Activated B cell treated with CpG ODN at 0.5 μM for 24 hours (primary cell): ENCODE measurements at regions not wholly inside any gene's neighbourhood (a gene's known extent, or its start where the extent isn't known, plus 50 kb on each side); places are given as distances from the start of the nearest gene placed in this dataset.

Experiments
- ATAC-seq: fragments of 200-7000 bp; cut with Tn5 transposase; one replicate; pipeline ENCODE4 v1.10.0; 2021; ENCODE audit warnings: low read depth, mild to moderate bottlenecking, moderate library complexity
- CTCF ChIA-PET: fragments of 350-600 bp; sonication (Branson Sonifier 250); formaldehyde crosslinking; loops from one replicate; lab custom pipeline; 2021; ENCODE audit warnings: antibody characterized with exemption; lab: Charles Lee
- POLR2A ChIA-PET: fragments of 350-600 bp; sonication (Branson Sonifier 250); formaldehyde crosslinking; loops from one replicate; lab custom pipeline; 2021; ENCODE audit warnings: antibody characterized with exemption; lab: Charles Lee
- DNase-seq: peaks from one replicate; pipeline ENCODE4 v3.0.0; 2022
- H3K27ac Mint-ChIP-seq: one replicate; pipeline ENCODE4 v1.8.0; 2020; ENCODE audit warnings: mixed read lengths
- H3K27me3 Mint-ChIP-seq: one replicate; pipeline ENCODE4 v1.8.0; 2021; ENCODE audit warnings: mixed read lengths
- H3K36me3 Mint-ChIP-seq: one replicate; pipeline ENCODE4 v1.8.0; 2021; ENCODE audit warnings: low read depth, mixed read lengths
- H3K4me1 Mint-ChIP-seq: one replicate; pipeline ENCODE4 v1.8.0; 2021; ENCODE audit warnings: mixed read lengths
- H3K4me3 Mint-ChIP-seq: one replicate; pipeline ENCODE4 v1.8.0; 2020; ENCODE audit warnings: mild to moderate bottlenecking, mixed read lengths
- H3K9me3 Mint-ChIP-seq: one replicate; pipeline ENCODE4 v1.8.0; 2020; ENCODE audit warnings: mixed read lengths
- CTCF ChIP-seq: fragments of 200-600 bp; IDR thresholded peaks from one replicate; pipeline ENCODE4 v1.8.0; 2022; ENCODE audit warnings: antibody characterized with exemption, mild to moderate bottlenecking
- intact Hi-C: fragments of 100-400 bp; cut with micrococcal nuclease; formaldehyde crosslinking; loops from one replicate; pipeline ENCODE4 v1.15.1; 2024

- ATAC-seq = no peak
- POLR2A ChIA-PET = no interaction called here
- H3K27me3 Mint-ChIP-seq = no peaks in the 10 kb centered on the region
Observed at GRCh38 chr3:99286266-99286845, 352.0 kb upstream of the COL8A1 start.

DNA sequence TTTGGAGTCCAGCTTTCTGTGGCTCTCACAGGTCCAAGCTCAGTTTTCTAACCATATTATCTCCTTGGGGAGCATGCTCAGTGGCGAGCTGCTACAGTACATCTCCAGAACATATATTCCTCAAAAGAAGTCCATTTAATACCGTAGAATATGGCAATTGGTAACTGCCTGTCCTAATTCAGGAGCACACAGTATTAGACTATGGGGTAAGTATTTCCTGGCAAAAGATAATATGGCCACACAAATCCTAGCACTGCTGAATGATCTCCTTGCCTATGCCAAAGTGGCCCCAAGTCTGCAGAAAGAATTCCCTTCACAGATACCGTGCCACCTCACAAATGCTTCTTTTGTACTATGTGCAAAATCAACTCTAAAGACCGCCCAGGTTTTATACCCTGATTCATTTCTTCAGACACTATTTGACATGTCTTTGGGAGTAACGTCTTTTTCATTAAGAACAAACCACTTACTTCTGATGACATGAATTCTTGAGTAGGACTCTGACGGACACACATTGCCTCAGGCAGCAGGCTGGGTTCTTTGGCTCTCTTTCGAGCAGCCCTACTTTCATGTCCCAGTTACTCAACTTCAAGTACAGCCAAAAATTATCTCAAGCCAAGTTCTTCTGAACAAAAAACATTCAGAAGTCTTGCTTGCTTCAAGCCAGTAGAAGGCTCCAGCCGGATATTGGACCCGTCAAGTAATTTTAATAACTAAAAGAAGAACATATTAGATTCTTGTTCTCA lies 368.3 kb upstream of the DCBLD2 start:
- CTCF ChIA-PET = no interaction called here
- no peak for ATAC-seq

More at GRCh38 chr3:99286266-99286845, 352.0 kb upstream of the COL8A1 start:
- CTCF ChIA-PET = no interaction called here
- Mint-ChIP-seq H3K27ac (no peak overlapping the region), H3K4me3 (no peak overlapping the region), H3K9me3 (peaks cover 7% of the 10 kb centered on the region), H3K36me3 (no peaks in the 10 kb centered on the region), H3K4me1 (no peaks in the 10 kb centered on the region)
- TF ChIP-seq CTCF = no peak
- no peak for DNase-seq
- intact Hi-C loops = no loop called here

GRCh38 chr3:99256788-99257187 lies 355.3 kb upstream of the DCBLD2 start:
- DNase-seq (no peak), ATAC-seq (no peak)
- no peak for TF ChIP-seq CTCF
- H3K27me3 Mint-ChIP-seq = no peaks in the 10 kb centered on the region
- H3K4me1 Mint-ChIP-seq = no peaks in the 10 kb centered on the region
- no peak overlapping the region for H3K27ac Mint-ChIP-seq
- POLR2A ChIA-PET = no interaction called here
- peaks cover 4% of the 10 kb centered on the region for H3K9me3 Mint-ChIP-seq
- intact Hi-C loops = no loop called here
- H3K36me3 Mint-ChIP-seq = no peaks in the 10 kb centered on the region
- CTCF ChIA-PET = no interaction called here
- no peak overlapping the region for H3K4me3 Mint-ChIP-seq

More for the DNA sequence above, 368.3 kb upstream of the DCBLD2 start:
- H3K27me3 Mint-ChIP-seq = no peaks in the 10 kb centered on the region
- H3K36me3 Mint-ChIP-seq = no peaks in the 10 kb centered on the region
- intact Hi-C loops = no loop called here
- H3K4me1 Mint-ChIP-seq = no peaks in the 10 kb centered on the region
- H3K27ac Mint-ChIP-seq = no peak overlapping the region
- no peak overlapping the region for H3K4me3 Mint-ChIP-seq
- POLR2A ChIA-PET = no interaction called here
- peaks cover 3% of the 10 kb centered on the region for H3K9me3 Mint-ChIP-seq
- TF ChIP-seq CTCF = no peak
- DNase-seq = no peak

GRCh38 chr3:99253963-99254355 lies 352.5 kb upstream of the DCBLD2 start:
- no peaks in the 10 kb centered on the region for H3K27me3 Mint-ChIP-seq
- no peak for TF ChIP-seq CTCF
- intact Hi-C loops = no loop called here
- POLR2A ChIA-PET = no interaction called here
- ATAC-seq (no peak), DNase-seq (no peak)
- H3K4me3 Mint-ChIP-seq = no peak overlapping the region
- H3K4me1 Mint-ChIP-seq = no peaks in the 10 kb centered on the region
- CTCF ChIA-PET = no interaction called here
- H3K27ac Mint-ChIP-seq = no peak overlapping the region
- H3K36me3 Mint-ChIP-seq = no peaks in the 10 kb centered on the region
- H3K9me3 Mint-ChIP-seq = peaks cover 4% of the 10 kb centered on the region

GRCh38 chr3:99250821-99251355 lies 349.4 kb upstream of the DCBLD2 start:
- Mint-ChIP-seq H3K9me3 (no peaks in the 10 kb centered on the region), H3K4me3 (no peak overlapping the region), H3K36me3 (no peaks in the 10 kb centered on the region), H3K27ac (no peak overlapping the region), H3K27me3 (no peaks in the 10 kb centered on the region), H3K4me1 (no peaks in the 10 kb centered on the region)
- no peak for DNase-seq
- CTCF ChIA-PET = no interaction called here
- intact Hi-C loops = no loop called here
- no peak for TF ChIP-seq CTCF
- ATAC-seq = no peak
- POLR2A ChIA-PET = no interaction called here
